T-helper 2 cell treated with Interferon-gamma antibody and Interleukin-4, amounts not matched to agents 100 ng/mL and 5 ng/mL, for 36 hours (primary cell): ENCODE measurements at regions not wholly inside any gene's neighbourhood (a gene's known extent, or its start where the extent isn't known, plus 50 kb on each side); places are given as distances from the start of the nearest gene placed in this dataset.

Experiments used
- intact Hi-C: fragments of 100-400 bp; cut with micrococcal nuclease; formaldehyde crosslinking; loops from one replicate; pipeline ENCODE4 v1.15.1; 2023

GRCh38 chr21:38938769-38939168 is 133.0 kb downstream of the ETS2 start:
- intact Hi-C loops, result loop anchor here (1.0 to 2.0 kb wide), 3 partner anchors 18 to 132 kb away; no protein-coding TSS in a partner anchor

GRCh38 chr21:38938343-38938742 is 132.6 kb downstream of the ETS2 start:
- intact Hi-C loops, result loop anchor here (1.0 to 2.0 kb wide), 3 partner anchors 18 to 132 kb away; no protein-coding TSS in a partner anchor

GRCh38 chr21:38937844-38938243 is 132.1 kb downstream of the ETS2 start:
- intact Hi-C loops, result loop anchor here (1.0 to 2.0 kb wide), 3 partner anchors 19 to 131 kb away; no protein-coding TSS in a partner anchor

GRCh38 chr21:38937286-38937790 is 131.6 kb downstream of the ETS2 start:
- intact Hi-C loops, result no loop called here

GRCh38 chr21:38936240-38936639 is 130.5 kb downstream of the ETS2 start:
- intact Hi-C loops, result no loop called here

DNA sequence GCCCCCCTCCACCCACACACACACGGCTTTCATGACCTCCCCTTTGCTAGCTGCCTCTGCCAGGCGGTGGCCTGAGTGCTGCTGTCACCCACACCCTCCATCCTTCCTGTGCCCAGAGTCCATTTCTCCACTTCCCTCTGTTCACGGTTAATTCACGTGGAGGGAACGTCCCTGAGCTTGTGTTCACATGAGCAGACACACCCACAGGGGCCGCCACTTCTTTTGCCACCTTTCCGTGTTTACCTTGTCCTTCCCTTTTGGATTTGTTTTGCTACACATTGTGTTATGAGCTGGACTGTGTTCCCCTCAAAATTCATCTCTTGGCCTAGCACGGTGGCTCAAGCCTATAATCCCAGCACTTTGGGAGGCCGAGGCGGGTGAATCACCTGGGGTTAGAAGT is 128.0 kb downstream of the ETS2 start:
- intact Hi-C loops, result no loop called here

- intact Hi-C loops, result no loop called here
Measured at GRCh38 chr21:38931291-38931690, 125.6 kb downstream of the ETS2 start.

GRCh38 chr21:38930853-38931252 is 125.1 kb downstream of the ETS2 start:
- intact Hi-C loops, result no loop called here

DNA sequence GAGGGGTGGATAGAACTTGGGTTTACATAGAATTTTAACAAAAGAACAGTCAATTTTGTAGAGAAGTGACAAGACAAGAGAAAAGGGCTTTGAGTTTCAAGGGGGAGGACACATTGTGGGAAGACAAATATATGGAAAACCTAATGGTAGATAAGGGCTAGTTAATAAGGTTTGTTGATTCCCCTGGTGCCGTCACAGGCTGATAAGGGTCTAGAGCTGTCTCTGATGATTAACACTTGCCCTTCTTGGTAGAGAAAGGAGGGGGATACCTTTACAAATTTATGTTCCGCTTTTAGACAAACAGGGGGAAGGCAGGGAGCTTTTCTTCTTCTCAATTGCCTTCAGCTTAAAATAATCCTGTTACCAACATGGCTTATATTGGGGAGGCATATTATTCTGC is 124.3 kb downstream of the ETS2 start:
- intact Hi-C loops, result no loop called here

DNA sequence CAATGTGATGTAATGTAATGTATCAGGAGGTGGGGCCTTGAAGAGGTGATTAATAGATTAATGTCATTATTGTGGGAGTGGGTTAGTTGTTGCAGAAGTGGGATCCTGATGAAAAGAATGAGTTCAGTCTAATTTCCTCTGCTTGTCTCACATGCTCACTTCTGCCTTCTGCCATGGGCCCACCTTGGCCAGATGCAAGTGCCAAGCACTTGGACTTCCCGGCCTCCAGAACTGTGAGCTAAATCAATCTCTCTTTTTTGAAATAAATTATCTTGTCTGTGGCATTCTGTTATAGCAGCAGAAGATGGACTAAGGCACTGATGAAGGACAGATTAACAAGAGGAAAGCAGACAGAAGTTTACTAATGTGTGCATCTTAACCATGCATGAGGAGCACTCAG is 123.9 kb downstream of the ETS2 start:
- intact Hi-C loops, result no loop called here

DNA sequence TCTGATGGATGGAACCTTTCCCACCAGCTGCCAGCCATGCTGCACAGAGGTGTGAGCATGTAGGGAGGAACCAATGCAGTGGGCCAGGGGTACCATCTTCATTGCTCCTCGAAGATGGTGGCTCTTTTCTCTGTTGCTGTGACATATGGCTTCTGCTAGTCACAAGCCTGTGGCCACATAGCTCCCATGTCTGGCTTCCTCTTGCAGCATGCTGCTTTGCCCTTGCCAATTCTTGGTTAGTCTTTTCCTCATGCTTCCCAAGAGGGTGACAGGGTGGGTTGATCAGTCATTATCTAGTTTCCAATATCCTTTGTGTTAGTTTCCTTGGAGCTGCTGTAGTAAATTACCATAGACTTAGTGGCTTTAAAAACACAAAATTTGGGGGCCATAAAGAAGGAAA is 123.4 kb downstream of the ETS2 start:
- intact Hi-C loops, result no loop called here

- intact Hi-C loops, result no loop called here
Measured at GRCh38 chr21:38927776-38928175, 122.0 kb downstream of the ETS2 start.

DNA sequence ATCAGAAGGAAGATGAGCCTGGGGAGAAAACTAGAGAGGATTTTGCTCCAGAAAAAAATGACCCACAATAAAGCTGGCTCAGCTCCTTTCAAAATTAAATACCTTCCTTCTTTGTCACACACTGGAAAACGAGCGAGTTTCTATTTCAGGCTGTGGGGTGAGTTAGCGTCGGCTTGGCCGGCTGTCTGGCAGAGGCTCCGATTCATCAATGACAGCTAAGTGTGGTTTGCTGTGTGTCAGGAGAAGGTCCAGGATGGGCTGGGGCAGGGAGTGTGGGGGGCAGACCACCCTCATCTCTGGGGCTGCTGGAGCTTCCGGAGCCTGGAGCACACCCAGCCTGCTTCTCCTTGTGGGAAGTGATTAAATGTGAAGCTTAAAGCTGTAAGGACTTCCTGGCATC is 120.2 kb downstream of the ETS2 start:
- intact Hi-C loops, result no loop called here

DNA sequence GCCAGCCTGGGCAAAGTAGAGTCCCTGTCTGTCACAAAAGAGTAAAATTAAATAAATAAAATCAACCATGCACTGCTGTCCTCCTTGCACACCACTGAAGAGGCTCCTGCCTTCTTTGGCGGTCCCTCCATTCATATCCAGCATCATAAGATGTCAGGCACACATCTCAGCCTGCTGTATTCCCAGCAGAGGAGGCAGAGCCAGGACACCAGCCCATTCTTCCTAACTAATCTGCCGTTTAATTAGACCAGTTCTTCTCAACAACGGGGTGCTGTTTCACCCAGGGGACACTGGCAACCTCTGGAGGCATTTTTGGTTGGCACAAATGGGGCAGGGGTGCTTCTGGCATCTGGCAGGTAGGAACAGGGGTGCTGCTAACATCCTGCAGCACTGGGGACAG is 119.7 kb downstream of the ETS2 start:
- intact Hi-C loops, result no loop called here

DNA sequence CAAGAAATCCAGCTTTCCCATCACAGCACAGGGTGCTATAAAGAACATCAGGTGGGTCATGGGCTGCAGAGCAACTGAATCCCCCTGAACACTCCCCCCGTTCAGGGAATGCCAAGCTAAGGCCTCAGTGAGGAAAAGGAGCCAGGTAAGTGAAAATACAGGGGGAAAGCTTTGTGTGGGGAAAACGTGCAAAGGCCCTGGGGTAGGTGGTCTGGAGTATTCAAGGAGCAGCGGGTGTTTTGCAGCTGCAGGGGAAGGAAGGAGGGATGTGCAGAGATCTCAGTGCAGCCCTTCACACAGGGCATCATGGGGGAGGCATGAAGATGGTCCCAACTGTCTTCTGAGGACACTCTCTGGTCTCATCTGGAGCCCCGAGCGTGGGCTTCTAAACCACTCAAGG is 119.2 kb downstream of the ETS2 start:
- intact Hi-C loops, result no loop called here

DNA sequence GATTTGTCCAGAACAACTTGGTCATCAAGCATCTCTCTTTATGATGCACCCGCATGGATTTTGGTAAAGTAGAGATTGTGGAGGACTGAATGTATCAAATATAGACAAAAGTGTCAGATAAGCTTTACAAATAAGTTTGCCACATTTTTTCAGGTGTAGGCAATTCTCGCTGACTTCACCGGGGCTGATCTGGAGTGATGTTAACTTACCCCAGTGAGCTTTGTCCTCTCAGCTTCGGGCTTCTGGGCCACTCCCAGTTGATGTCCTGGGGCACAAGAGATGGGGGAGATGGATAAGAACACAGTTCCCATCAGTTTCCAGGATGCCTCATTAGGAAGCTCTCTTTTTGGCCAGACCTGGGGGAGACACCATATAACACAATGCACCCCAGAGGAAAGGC is 117.7 kb downstream of the ETS2 start:
- intact Hi-C loops, result no loop called here

GRCh38 chr21:38922474-38923235 is 116.9 kb downstream of the ETS2 start:
- intact Hi-C loops, result no loop called here

DNA sequence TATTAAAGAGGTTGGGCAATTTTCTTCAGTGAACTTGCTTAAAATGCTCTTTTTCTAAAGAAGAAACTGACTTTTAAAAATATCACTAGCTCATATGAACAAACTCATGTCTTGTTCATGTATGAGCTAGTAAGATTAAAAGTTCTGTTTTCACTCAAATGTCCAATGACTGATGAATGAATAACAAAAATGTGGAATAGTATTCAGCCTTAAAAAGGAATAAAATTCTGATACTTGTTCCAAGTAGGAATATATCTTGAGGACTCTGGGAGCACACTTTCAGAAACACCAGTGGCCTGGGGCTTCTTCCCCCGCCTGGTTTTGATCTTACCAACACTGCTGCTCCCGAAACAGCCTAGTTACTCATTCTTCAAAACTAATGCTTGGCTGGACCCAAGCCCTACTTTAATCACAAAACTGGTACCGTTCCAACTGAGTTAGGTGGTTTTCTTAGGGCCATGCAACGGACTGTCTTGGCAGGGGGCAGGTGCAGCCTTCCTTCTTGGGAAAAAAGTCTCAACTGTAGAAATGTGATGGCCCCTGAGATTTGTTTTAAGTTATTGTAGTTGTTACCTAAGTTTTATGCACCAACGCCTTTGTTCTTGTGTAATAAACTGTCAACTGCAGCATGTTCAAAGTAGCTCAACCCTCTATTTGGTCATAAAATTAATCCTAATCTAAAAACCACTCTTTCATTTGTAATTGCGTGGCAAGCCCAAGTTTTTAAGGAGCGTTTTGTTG is 116.0 kb downstream of the ETS2 start:
- intact Hi-C loops, result no loop called here

DNA sequence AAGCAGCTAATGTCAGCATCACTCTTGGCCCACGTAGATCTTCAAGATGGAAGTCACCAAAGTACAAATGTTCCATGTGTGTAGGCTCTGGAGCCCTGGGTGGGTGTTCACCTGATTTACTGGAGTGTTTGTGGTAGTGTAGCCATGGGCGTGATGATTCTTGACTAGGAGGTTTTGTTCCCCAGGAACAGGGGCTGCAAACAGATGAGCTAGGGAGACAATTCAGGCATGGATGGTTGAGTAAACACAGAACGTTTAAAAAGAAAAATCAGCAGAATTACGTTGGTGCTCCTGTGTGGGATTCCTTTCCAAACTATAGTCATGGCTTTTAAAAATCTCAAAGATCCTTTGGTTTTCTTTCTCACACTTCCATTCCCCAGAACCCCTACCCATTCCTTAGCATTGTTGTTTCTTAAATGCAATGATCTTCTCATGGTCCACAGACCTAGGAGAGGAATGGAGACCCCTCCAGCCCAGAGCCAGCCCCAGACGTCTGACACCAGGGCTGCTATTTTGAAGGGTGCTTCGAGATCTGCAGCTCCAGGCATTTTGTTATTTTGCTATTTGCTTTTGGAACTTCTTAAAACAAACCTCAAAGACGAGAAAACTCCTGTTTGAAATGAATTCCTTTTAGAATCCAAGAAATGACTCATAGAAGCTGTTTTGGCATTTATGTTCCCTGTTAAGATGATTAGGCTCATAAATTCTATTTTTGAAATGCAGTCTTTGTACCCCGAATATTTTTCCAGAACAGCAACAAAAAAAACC is 115.1 kb downstream of the ETS2 start:
- intact Hi-C loops, result no loop called here

DNA sequence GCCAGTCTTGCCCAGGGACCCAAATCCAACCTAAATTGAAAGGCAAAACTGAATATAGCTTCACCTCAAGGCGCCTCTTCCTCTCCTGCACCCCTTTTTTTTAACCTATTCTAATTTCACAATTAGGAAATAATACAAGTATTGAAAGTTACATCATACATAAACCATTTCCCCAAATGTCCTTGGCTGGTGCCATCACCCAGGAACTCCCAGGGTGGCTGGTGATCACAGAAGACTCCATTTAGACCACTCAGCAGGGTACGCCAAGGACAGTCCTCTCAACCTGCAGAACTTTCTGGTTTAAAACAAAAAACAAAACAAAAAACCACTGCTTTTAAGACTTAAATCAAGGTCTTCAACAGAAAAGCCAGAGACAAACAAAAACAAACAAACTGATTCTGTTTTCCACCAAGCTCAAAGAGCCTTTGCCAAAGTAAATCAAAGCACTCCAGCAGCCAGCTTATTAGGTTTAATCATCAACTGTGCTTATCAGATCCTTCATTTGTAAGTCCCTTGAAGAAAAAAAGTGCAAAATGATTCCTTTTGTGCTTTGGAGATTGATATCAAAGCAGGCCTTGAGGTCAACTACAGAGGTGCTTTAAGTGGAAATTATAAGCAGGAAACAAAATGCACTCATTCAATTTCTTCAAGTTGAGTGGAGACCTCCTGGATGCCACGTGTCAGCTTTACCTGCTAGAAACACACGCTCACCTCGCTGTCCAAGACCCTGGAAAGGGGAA is 113.0 kb downstream of the ETS2 start:
- intact Hi-C loops, result no loop called here
